Fibroblast of lung (primary cell): ENCODE measurements at regions not wholly inside any gene's neighbourhood (a gene's known extent, or its start where the extent isn't known, plus 50 kb on each side); places are given as distances from the start of the nearest gene placed in this dataset.

Experiments
- EZH2 ChIP-seq: IDR thresholded peaks from 2 replicates; pipeline ENCODE4 v1.5.1; 2012; ENCODE audit warnings: low read length, control low read depth, mild to moderate bottlenecking; ENCODE audit errors: missing control alignments
- TF ChIP-seq, protein P1 (sequence below), 2 donors: IDR thresholded peaks in 1 of 2; conservative IDR thresholded peaks in 1 of 2; 1 replicate in 1 of 2; 2 replicates in 1 of 2; pipeline ENCODE4 v1.5.1; 2011 to 2012; ENCODE audit warnings: low read length in 2 of 2, control low read depth in 1 of 2, inconsistent platforms in 1 of 2, low read depth in 1 of 2, mild to moderate bottlenecking in 1 of 2

DNA sequence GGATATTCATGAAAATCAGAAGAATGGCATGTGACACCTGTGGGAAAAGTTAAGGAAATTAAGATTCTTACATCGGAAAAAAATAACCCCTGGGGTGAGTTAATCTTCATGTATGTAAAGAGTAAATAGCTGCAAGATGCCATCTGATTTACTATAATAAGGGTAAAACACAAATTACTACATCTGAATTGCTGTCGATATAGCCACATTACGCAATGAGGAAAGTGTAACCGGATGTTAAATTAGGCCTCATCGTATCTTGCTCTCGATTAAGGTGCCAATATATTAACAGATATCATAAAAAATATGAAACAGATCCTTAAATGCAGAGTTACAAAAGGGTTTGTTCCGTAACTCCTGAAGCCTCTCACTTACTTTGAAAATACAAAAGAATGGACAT lies 87.4 kb upstream of the ID4 start:
- TF ChIP-seq, protein P1, sequence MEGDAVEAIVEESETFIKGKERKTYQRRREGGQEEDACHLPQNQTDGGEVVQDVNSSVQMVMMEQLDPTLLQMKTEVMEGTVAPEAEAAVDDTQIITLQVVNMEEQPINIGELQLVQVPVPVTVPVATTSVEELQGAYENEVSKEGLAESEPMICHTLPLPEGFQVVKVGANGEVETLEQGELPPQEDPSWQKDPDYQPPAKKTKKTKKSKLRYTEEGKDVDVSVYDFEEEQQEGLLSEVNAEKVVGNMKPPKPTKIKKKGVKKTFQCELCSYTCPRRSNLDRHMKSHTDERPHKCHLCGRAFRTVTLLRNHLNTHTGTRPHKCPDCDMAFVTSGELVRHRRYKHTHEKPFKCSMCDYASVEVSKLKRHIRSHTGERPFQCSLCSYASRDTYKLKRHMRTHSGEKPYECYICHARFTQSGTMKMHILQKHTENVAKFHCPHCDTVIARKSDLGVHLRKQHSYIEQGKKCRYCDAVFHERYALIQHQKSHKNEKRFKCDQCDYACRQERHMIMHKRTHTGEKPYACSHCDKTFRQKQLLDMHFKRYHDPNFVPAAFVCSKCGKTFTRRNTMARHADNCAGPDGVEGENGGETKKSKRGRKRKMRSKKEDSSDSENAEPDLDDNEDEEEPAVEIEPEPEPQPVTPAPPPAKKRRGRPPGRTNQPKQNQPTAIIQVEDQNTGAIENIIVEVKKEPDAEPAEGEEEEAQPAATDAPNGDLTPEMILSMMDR (conservative IDR thresholded peaks at IDR 0.05 in 1 of 2, IDR thresholded peaks at IDR 0.05 in 1 of 2; ENCODE audit: low read depth in 1 of 2, low read length in 2 of 2), result no peak
- TF ChIP-seq EZH2, result no peak
